ENCODE measurements at regions not wholly inside any gene's neighbourhood (a gene's known extent, or its start where the extent isn't known, plus 50 kb on each side); places are given as distances from the start of the nearest gene placed in this dataset.
"Not testable (repeated sequence)": the region's sequence is repeated elsewhere in the genome, so short reads cannot be mapped to it uniquely, and the experiment has no call there.

DNA sequence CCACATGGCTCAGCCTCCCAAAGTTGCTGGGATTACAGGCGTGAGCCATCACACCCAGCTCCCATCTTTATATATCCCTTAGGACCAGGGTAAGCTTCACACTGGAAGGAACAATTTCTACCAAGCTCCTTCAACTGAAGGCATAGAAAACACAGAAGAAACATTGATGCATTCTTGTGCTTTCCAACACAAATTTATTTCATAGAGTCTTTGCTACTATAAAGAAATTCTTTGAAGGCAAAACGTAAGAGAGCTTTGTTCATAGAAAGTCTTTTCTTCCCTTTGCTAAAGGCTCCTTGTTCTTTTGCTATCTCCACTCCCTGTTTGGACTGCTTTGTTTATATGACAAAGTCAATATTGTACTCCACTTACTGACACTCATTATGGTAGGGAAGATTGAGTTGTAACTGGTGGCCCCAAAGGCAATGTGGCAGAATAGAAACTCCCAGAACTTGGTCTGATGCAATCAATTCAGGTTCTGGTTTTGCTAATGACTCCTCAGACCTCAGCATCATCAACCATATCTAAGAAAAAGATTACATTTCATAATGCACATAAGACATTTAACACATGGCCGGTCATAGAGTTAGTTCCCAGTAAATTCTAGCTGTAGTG is 97.4 kb upstream of the CLINT1 start:
- DNase-seq (ENCODE audit: low spot score) (no peak), FAIRE-seq (no peak)

DNA sequence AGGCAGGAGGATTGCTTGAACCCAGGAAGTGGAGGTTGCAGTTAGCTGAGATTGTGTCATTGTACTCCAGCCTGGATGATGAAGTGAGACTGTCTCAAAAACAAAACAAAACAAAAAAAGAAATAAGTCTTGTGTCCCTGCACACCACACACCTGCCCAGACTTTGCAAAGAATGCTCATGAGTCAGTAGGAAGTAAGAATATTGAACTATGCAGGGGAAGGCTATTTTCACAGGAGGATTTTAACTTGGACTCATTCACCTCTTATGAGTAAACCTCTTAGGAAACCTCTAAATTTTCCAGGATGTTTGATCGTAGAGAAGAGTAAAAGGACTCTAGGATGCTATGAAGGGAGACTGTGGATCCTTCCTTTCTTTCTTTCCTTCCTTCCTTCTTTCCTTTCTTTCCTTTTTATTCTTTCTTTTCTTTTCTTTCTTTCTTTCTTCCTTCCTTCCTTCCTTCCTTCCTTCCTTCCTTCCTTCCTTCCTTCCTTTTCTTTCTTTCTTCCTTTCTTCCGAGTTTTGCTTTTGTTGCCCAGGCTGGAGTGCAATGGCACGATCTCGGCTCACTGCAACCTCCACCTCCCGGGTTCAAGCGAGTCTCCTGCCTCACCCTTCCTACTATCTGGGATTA is 96.7 kb upstream of the CLINT1 start:
- FAIRE-seq = no peak
- DNase-seq (ENCODE audit: low spot score) = no peak

GRCh38 chr5:157952374-157952685 is 93.4 kb upstream of the CLINT1 start:
- no peak for FAIRE-seq
- no peak for DNase-seq (ENCODE audit: low spot score)

- DNase-seq (ENCODE audit: low spot score) (no peak), FAIRE-seq (no peak)
Observed at GRCh38 chr5:157951673-157952373, 92.9 kb upstream of the CLINT1 start.

DNA sequence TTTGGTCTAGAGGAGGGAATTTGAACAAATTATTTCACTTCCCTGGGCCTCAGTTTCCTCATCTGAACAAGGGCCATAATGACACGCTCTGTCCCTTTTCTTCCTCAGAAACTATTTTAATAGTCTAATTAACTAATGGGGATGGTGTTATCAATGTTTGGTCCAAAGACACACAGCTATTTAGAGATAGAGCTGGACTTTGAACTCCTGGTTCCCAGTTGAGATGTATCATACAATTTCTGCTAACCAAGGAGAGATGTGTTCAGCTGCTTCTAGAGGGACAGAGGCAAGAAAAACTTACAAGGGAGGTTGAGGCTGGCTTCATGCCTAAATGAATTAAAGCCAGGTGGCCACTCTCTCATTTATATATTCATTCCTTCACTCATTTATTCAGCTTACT is 90.6 kb upstream of the CLINT1 start:
- DNase-seq (ENCODE audit: low spot score) = no peak
- no peak for FAIRE-seq

DNA sequence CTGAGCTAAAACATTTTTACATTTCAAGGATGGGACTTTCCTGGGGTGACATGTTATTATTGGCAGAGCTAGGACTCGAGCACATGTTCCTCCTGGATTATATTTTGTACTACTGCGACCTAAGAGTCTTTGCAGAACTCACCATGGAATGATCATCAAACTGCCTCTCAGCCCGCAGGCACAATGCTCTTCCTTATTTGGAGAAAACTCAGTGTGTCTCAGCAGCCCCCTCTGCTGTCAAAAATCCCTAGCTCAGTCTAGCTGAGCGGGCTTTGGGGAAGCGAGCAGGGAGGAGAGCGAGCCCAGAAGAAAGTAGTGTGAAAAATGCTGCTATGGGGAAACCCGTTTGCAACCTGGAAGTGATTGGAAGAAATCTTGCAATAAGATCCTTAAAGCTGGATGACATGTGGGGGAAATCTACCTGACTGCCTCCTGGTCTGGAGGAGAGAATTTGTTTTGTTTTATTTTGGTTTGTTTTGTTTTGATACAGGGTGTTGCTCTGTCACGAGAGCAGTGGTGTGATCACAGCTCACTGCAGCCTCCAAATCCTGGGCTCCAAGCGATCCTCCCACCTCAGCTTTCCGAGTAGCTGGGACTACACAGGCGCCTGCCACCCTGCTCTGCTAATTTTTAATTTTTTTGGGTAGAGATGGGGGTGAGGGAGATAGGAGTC is 89.9 kb upstream of the CLINT1 start:
- peak; percentile 31 for FAIRE-seq

DNA sequence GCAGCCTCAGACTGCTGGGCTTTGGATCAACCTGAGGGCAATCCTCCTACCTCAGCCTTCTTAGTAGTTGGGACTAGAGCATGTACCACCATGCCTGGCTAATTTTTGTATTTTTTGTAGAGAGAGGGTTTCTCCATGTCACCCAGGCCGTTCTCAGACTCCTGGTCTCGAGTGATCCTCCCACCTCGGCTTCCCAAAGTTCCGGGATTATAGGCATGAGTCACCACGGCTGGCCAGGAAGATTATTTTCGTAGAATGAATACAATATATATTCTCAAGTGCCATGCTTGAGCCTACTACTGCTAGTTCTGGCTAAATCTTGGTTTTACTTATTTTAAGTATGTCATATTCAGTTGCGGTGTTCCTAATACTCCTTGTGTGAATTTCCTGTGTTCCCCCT is 88.2 kb upstream of the CLINT1 start:
- FAIRE-seq (no peak), DNase-seq (ENCODE audit: low spot score) (no peak)

More for the DNA sequence above, 89.9 kb upstream of the CLINT1 start:
- DNase-seq (ENCODE audit: low spot score) = peak; percentile 62

DNA sequence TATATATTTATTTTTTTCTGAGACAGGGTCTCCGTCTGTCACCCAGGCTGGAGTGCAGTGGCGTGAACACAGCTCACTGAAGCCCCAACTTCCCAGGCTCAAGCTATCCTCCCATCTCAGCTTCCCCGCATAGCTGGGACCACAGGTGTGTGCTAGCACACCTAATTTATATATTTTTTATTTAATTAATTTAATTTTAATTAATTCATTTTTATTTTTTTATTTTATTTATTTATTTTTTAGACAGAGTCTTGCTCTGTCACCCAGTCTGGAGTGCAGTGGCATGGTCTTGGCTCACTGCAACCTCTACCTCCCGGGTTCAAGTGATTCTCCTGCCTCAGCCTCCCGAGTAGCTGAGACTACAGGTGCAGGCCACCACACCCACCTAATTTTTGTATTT is 86.9 kb upstream of the CLINT1 start:
- not testable (repeated sequence) for DNase-seq (ENCODE audit: low spot score); FAIRE-seq

- FAIRE-seq (no peak), DNase-seq (ENCODE audit: low spot score) (no peak)
Observed at GRCh38 chr5:157944938-157945337, 86.0 kb upstream of the CLINT1 start.

DNA sequence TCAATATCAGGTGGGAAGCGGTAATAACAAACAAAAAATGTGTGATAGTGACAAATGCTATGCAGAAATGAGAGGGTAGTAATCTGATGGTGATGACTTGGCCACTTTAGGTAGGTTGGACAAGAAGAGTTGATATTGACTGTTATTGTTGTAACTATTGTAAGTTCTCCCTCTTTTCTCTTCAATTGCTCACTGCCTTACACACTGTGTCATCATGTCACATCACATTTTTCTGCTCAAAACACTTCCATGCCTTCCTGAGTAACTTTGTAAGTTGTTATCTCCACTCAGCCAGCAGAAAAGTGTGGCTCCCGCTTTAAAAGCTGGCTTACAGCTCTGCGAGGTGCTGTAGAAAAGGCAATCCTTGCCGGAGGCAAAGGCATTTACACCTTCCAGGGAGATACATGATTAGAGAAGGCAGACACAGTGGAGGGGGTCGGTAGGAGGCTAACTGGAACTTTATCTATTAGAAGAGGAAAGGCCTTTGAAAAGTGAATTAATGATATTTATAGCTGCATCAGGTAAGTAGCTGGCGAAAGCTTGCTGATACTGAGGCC is 85.2 kb upstream of the CLINT1 start:
- no peak for FAIRE-seq
- no peak for DNase-seq (ENCODE audit: low spot score)

- no peak for FAIRE-seq
- DNase-seq (ENCODE audit: low spot score) = no peak
Observed at GRCh38 chr5:157942595-157942994, 83.7 kb upstream of the CLINT1 start.

DNA sequence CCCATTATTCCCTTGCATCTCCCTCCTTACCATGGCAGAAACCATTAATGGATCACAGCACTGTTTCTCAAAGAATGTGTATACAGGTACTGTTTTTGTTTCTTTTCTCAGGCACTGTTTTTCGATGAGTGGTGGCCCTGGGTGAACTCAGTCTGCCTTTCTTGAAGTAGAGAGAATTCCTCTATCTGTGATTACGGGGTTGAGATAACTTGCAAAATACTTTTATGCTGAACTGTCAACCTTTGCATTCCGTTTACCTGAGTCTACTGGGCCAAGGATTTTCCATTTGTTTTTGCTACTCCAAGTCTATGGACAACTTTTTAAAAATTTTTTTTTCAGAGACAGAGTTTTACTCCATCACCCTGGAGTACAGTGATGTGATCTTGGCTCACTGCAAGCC is 82.7 kb upstream of the CLINT1 start:
- DNase-seq (ENCODE audit: low spot score) (no peak), FAIRE-seq (no peak)

DNA sequence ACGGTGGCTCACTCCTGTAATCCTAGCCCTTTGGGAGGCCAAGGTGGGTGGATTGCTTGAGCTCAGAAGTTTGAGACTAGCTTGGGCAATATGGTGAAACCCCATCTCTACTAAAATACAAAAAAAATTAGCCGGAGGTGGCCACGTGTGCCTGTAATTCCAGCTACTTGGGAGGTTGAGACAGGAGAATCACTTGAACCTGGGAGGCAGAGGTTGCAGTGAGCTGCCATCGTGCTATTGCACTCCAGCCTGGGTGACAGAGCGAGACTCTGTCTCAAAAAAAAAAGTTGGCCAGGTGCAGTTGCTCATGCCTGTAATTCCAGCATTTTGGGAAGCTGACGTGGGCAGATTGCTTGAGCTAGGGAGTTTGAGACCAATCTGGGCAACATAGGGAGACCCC is 79.2 kb upstream of the CLINT1 start:
- DNase-seq (ENCODE audit: low spot score); FAIRE-seq: not testable (repeated sequence)

DNA sequence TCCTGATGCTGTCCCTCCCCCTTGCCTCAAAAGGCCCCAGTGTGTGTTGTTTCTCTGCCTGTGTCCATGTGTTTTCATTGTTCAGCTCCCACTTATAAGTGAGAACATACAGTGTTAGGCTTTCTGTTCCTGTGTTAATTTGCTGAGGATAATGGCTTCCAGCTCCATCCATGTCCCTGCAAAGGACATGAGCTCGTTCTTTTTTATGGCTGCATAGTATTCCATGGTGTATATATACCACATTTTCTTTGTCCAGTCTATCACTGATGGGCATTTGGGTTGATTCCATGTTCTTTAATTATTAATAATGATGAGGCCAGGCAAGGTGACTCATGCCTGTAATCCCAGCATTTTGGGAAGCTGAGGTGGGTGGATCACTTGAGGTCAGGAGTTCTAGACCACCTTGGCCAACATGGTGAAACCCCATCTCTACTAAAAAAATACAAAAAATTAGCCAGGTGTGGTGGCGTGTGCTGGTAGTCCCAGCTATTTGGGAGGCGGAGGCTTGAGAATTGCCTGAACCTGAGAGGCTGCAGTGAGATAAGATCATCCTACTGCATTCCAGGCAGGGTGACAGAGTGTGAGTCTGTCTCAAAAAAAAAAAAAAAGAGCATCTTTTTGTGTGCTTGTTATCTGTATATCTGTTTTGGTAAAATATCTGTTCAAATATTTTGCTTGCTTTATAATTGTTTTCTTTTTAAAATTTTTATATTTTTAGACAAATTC is 78.0 kb upstream of the CLINT1 start:
- DNase-seq (ENCODE audit: low spot score); FAIRE-seq: not testable (repeated sequence)

GRCh38 chr5:157934600-157934999 is 75.7 kb upstream of the CLINT1 start:
- DNase-seq (ENCODE audit: low spot score) (no peak), FAIRE-seq (no peak)

GRCh38 chr5:157933005-157933404 is 74.1 kb upstream of the CLINT1 start:
- FAIRE-seq (no peak), DNase-seq (ENCODE audit: low spot score) (no peak)

- FAIRE-seq (no peak), DNase-seq (ENCODE audit: low spot score) (no peak)
Observed at GRCh38 chr5:157930710-157931109, 71.8 kb upstream of the CLINT1 start.

- no peak for FAIRE-seq
- DNase-seq (ENCODE audit: low spot score) = no peak
Observed at GRCh38 chr5:157926977-157927376, 68.0 kb upstream of the CLINT1 start.

- no peak for FAIRE-seq
Observed at GRCh38 chr5:157925786-157926671, 67.1 kb upstream of the CLINT1 start.

More at GRCh38 chr5:157925786-157926671, 67.1 kb upstream of the CLINT1 start:
- DNase-seq (ENCODE audit: low spot score) = no peak

Measured in RCC 7860 (cell line).